WTC11 (cell line): ENCODE measurements at regions not wholly inside any gene's neighbourhood (a gene's known extent, or its start where the extent isn't known, plus 50 kb on each side); places are given as distances from the start of the nearest gene placed in this dataset.

ENCODE experiments used
- CREM ChIP-seq: sonication (generic); formaldehyde crosslinking; IDR thresholded peaks from 2 replicates; pipeline ENCODE4 v1.8.1; 2022; ENCODE audit warnings: mild to moderate bottlenecking, missing genetic modification reagents, moderate library complexity
- E2F4 ChIP-seq: sonication (generic); formaldehyde crosslinking; IDR thresholded peaks from 2 replicates; pipeline ENCODE4 v1.8.1; 2022; ENCODE audit warnings: low read depth, mild to moderate bottlenecking, moderate library complexity, missing genetic modification reagents, borderline replicate concordance
- IRF2 ChIP-seq: sonication (generic); formaldehyde crosslinking; IDR thresholded peaks from 2 replicates; pipeline ENCODE4 v1.8.0; 2022; ENCODE audit warnings: low read depth, missing genetic modification reagents, borderline replicate concordance
- MYBL2 ChIP-seq: sonication (generic); formaldehyde crosslinking; IDR thresholded peaks from 2 replicates; pipeline ENCODE4 v1.8.1; 2023; ENCODE audit warnings: mild to moderate bottlenecking, moderate library complexity, missing genetic modification reagents
- NFATC4 ChIP-seq: fragments of 250-450 bp; sonication (Bioruptor Pico); IDR thresholded peaks from 2 replicates; pipeline ENCODE4 v1.9.0; 2021; ENCODE audit warnings: mild to moderate bottlenecking
- ZNF317 ChIP-seq: sonication (generic); formaldehyde crosslinking; IDR thresholded peaks from 2 replicates; pipeline ENCODE4 v1.8.1; 2023; ENCODE audit warnings: low read depth, mild to moderate bottlenecking, moderate library complexity, missing genetic modification reagents, borderline replicate concordance
- ZNF423 ChIP-seq: fragments of 250-450 bp; sonication (Bioruptor Pico); IDR thresholded peaks from 2 replicates; pipeline ENCODE4 v2.1.2; 2022; ENCODE audit warnings: mild to moderate bottlenecking, moderate library complexity
- TF ChIP-seq, protein P1 (sequence below): fragments of 200-600 bp; IDR thresholded peaks from 2 replicates; pipeline ENCODE4 v1.8.0; 2022; ENCODE audit warnings: antibody characterized with exemption
- TF ChIP-seq, protein P2 (sequence below): sonication (generic); formaldehyde crosslinking; IDR thresholded peaks from 2 replicates; pipeline ENCODE4 v1.8.0; 2022; ENCODE audit warnings: mild to moderate bottlenecking, missing genetic modification reagents

- TF ChIP-seq, protein P1, sequence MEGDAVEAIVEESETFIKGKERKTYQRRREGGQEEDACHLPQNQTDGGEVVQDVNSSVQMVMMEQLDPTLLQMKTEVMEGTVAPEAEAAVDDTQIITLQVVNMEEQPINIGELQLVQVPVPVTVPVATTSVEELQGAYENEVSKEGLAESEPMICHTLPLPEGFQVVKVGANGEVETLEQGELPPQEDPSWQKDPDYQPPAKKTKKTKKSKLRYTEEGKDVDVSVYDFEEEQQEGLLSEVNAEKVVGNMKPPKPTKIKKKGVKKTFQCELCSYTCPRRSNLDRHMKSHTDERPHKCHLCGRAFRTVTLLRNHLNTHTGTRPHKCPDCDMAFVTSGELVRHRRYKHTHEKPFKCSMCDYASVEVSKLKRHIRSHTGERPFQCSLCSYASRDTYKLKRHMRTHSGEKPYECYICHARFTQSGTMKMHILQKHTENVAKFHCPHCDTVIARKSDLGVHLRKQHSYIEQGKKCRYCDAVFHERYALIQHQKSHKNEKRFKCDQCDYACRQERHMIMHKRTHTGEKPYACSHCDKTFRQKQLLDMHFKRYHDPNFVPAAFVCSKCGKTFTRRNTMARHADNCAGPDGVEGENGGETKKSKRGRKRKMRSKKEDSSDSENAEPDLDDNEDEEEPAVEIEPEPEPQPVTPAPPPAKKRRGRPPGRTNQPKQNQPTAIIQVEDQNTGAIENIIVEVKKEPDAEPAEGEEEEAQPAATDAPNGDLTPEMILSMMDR, result no peak
- TF ChIP-seq E2F4 (CRISPR knock-in tag), result no peak
- TF ChIP-seq MYBL2 (CRISPR knock-in tag), result no peak
- TF ChIP-seq ZNF317 (CRISPR knock-in tag), result no peak
- TF ChIP-seq ZNF423 (CRISPR knock-in tag), result no peak
- TF ChIP-seq IRF2 (CRISPR knock-in tag), result no peak
- TF ChIP-seq, protein P2, sequence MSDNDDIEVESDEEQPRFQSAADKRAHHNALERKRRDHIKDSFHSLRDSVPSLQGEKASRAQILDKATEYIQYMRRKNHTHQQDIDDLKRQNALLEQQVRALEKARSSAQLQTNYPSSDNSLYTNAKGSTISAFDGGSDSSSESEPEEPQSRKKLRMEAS, result no peak
- TF ChIP-seq NFATC4, result no peak
- TF ChIP-seq CREM (CRISPR knock-in tag), result no peak
Measured at GRCh38 chr1:81330111-81330510, 470.6 kb upstream of the ADGRL2 start.
